AG04450 (cell line): ENCODE measurements at regions not wholly inside any gene's neighbourhood (a gene's known extent, or its start where the extent isn't known, plus 50 kb on each side); places are given as distances from the start of the nearest gene placed in this dataset.

Experiments used
- CTCF ChIA-PET: fragments of 300-600, 350-600 bp; formaldehyde crosslinking; extraction: SDS; loops from one replicate; lab custom pipeline; 2022; ENCODE audit warnings: antibody characterized with exemption, inconsistent platforms; lab: Charles Lee
- POLR2A ChIA-PET: fragments of 350-600 bp; formaldehyde crosslinking; extraction: SDS; loops from one replicate; lab custom pipeline; 2021; ENCODE audit warnings: antibody characterized with exemption, inconsistent platforms; lab: Yijun Ruan, JAX
- DNase-seq: peaks from one replicate; pipeline ENCODE4 v3.0.0-alpha.2; 2011; ENCODE audit warnings: low read depth, low spot score
- H3K27ac ChIP-seq: one replicate; pipeline ENCODE4 v1.5.1; 2012; ENCODE audit warnings: low read depth, low read length, control low read depth
- H3K27me3 ChIP-seq: one replicate; pipeline ENCODE4 v1.6.0; 2012; ENCODE audit warnings: low read length; ENCODE audit not compliant: control insufficient read depth, insufficient read depth
- H3K4me3 ChIP-seq: 2 replicates; pipeline ENCODE4 v1.5.1; 2011; ENCODE audit warnings: mild to moderate bottlenecking, low read depth, low read length, control low read depth
- H3K9me3 ChIP-seq: 2 replicates; pipeline ENCODE4 v1.5.1; 2012; ENCODE audit warnings: low read length; ENCODE audit not compliant: control insufficient read depth, insufficient read depth
- CTCF ChIP-seq: IDR thresholded peaks from 2 replicates; pipeline ENCODE4 v1.5.1; 2011; ENCODE audit warnings: low read depth, low read length, control low read depth, inconsistent platforms

- CTCF ChIA-PET, result interaction anchor here (2.3 kb wide), 1 partner anchor 10 kb away, joined by 8 read pairs; no protein-coding TSS in a partner anchor
- no peak for TF ChIP-seq CTCF
Measured at GRCh38 chr12:59414051-59414450, 181.8 kb upstream of the SLC16A7 start.

DNA sequence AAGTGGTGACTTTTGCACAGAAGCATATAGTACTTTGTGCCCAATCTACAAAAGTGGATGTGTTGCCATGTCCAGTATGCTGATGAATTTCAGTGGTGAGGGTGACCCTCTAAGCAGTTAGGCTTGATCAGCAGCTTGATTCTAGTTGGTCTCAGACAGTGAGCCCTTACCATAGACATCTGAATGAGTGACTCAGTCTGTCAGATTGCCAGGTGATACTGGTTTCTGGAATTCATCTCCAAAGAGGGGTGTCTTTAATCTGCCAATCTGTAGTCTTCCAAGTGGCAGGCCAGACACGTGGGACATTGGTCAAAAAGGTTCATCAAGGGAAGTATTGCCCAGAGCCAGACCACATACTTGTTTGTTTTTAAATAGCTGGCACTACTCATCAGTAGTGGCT, 187.4 kb upstream of the SLC16A7 start:
- ChIA-PET CTCF (interaction anchor here (1.3 kb wide), 1 partner anchor 400 kb away, joined by 4 read pairs; no protein-coding TSS in a partner anchor), POLR2A (no interaction called here)
- no peak for DNase-seq
- no peak for TF ChIP-seq CTCF
- no peaks in the 10 kb centered on the region for H3K9me3 ChIP-seq
- no peak overlapping the region for H3K4me3 ChIP-seq
- H3K27me3 ChIP-seq, result no peaks in the 10 kb centered on the region
- H3K27ac ChIP-seq, result no peak overlapping the region

More at GRCh38 chr12:59414051-59414450, 181.8 kb upstream of the SLC16A7 start:
- Histone ChIP-seq H3K27me3 (no peaks in the 10 kb centered on the region), H3K9me3 (no peaks in the 10 kb centered on the region), H3K4me3 (no peak overlapping the region), H3K27ac (no peak overlapping the region)
- no peak for DNase-seq
- POLR2A ChIA-PET, result no interaction called here

- Histone ChIP-seq H3K27ac (no peak overlapping the region), H3K9me3 (no peaks in the 10 kb centered on the region), H3K4me3 (no peak overlapping the region), H3K27me3 (no peaks in the 10 kb centered on the region)
- POLR2A ChIA-PET, result no interaction called here
- CTCF ChIA-PET, result no interaction called here
- no peak for TF ChIP-seq CTCF
- DNase-seq, result no peak
Measured at GRCh38 chr12:59407799-59408198, 188.0 kb upstream of the SLC16A7 start.

DNA sequence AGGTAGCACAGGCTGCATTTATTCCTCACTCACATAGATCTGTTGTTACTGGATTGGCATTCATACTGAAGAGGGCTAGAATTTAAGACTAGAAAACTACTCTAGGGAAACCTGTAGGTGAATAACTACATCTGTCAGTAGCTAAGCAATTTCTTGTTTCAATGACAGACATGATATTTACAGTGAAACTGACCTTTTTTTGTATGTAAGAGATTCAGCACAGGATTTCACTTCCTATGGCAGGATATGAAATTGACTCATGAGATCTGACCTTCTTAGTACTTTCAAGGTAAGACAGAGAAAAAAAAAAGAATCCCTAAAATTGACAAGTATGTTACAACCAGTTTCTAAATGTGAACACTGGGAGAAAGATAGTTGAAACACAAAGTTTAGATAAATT, 189.8 kb upstream of the SLC16A7 start:
- no peak for DNase-seq
- no peak overlapping the region for H3K4me3 ChIP-seq
- POLR2A ChIA-PET, result no interaction called here
- no peak overlapping the region for H3K27ac ChIP-seq
- H3K9me3 ChIP-seq, result no peaks in the 10 kb centered on the region
- no peak for TF ChIP-seq CTCF
- CTCF ChIA-PET, result interaction anchor here (1.3 kb wide), 1 partner anchor 403 kb away, joined by 3 read pairs; no protein-coding TSS in a partner anchor
- H3K27me3 ChIP-seq, result no peaks in the 10 kb centered on the region

DNA sequence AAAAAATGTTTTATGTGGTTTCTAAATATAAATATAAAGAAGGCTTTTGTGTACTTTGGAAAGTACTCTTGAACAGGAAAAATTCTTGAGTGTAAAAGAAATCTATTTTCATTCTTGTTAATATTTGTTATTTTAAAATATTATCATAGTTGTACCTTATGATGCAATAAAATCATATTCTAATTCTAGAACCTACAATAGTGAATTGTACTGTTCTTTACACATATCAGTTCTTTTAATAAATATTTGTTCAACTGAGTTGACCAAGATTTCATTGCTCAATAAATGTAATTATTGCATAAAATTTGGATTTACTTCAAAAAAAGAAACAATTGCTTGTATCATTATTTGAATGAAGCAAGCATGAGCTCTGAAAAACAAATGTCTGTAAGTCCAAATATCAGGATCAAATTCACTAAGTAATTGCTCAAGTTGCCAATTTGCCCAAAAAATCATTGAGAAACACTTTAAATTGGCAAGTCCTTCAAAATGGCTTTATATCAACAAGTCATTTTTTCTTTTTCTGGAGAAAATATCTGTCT, 191.6 kb upstream of the SLC16A7 start:
- H3K27ac ChIP-seq, result no peak overlapping the region
- no peak overlapping the region for H3K4me3 ChIP-seq
- no peaks in the 10 kb centered on the region for H3K27me3 ChIP-seq
- no peak for DNase-seq
- POLR2A ChIA-PET, result no interaction called here
- TF ChIP-seq CTCF, result no peak
- CTCF ChIA-PET, result interaction anchor here (0.5 to 2.9 kb wide), 27 partner anchors 9 to 1571 kb away, joined by 3 to 29 read pairs (median 4); no protein-coding TSS in a partner anchor
- H3K9me3 ChIP-seq, result no peaks in the 10 kb centered on the region
